OCI-LY7 (cell line): ENCODE measurements at regions not wholly inside any gene's neighbourhood (a gene's known extent, or its start where the extent isn't known, plus 50 kb on each side); places are given as distances from the start of the nearest gene placed in this dataset.

ENCODE experiments used
- CTCF ChIP-seq: fragments of 200-600 bp; sonication (generic); conservative IDR thresholded peaks from 2 replicates; pipeline ENCODE4 v1.5.1; 2014; ENCODE audit warnings: mild to moderate bottlenecking, antibody characterized with exemption, low read length, moderate library complexity, mixed read lengths
- EZH2phosphoT487 ChIP-seq: fragments of 200-600 bp; sonication (generic); IDR thresholded peaks from 2 replicates; pipeline ENCODE4 v1.6.1; 2018; ENCODE audit warnings: low read depth, borderline replicate concordance, mild to moderate bottlenecking, mixed run types, antibody characterized with exemption, low read length, moderate library complexity, mixed read lengths

GRCh38 chr6:90807791-90808701 is 221.2 kb upstream of the MAP3K7 start:
- TF ChIP-seq CTCF (no peak), EZH2phosphoT487 (no peak)
